Globus pallidus (tissue), 1 donor: ENCODE measurements at regions not wholly inside any gene's neighbourhood (a gene's known extent, or its start where the extent isn't known, plus 50 kb on each side); places are given as distances from the start of the nearest gene placed in this dataset.

Experiments used
- DNase-seq: peaks from one replicate; pipeline ENCODE4 v3.0.0-alpha.2; 2015; ENCODE audit warnings: low spot score

DNA sequence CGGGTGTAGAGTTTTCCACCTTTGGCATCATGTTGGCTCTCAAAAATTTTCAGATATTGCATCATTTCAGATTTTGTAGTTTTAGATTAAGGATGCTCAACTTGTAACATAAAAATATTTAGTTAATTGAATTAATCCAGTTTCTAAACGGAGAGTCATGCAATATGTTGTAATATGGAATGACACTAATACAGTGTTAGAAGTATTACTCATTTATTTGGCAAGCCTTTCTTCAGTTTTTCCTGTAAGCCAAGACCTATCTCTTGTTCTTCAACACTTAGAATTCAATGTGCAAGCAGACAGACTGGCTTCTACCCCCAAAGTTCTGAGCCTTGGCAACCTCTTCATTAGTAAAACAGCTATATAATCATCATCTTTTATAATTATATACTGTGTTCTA, 985.0 kb upstream of the GOT2 start:
- DNase-seq: no peak

DNA sequence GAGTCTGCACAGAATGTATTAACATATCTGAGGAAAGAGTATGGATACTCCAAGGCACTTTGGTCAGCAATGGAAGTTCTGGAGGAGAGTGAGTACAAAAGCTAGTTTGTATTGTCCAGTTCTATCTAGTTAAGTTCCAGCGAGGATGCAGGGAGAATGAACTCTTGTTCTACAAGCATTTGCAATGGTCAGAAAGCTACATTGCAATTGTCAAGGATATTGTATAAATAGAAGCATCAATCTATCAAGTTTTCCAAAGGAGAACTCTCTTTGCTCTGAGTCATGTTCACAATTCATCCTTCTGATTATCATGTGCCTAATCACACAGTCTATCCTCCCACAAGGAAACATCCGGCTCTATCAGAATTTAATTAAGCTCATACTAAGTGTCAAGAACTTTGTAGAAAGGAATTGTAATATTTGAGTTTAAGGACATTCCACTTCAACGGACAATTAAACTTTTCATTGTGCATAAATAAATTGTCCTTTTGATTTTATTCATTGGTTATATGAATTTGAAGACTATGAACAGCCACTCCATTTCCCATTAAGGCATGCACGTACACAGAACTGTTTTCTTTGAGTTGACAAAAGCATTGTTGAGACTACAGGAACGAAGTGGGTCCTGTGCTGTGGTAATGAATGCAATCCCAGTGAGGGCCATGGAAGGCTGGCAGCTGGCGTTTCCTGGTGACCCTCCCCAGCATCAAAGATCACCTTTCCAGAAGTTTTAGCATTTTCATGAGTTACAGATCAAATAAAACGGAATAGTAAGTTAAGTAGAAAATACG, 973.5 kb upstream of the GOT2 start:
- DNase-seq: no peak

- DNase-seq: no peak
Measured at GRCh38 chr16:59701963-59702930, 968.1 kb upstream of the GOT2 start.

- DNase-seq: no peak
Measured at GRCh38 chr16:59699786-59700185, 965.7 kb upstream of the GOT2 start.

GRCh38 chr16:59698346-59699020, 964.4 kb upstream of the GOT2 start:
- no peak for DNase-seq

DNA sequence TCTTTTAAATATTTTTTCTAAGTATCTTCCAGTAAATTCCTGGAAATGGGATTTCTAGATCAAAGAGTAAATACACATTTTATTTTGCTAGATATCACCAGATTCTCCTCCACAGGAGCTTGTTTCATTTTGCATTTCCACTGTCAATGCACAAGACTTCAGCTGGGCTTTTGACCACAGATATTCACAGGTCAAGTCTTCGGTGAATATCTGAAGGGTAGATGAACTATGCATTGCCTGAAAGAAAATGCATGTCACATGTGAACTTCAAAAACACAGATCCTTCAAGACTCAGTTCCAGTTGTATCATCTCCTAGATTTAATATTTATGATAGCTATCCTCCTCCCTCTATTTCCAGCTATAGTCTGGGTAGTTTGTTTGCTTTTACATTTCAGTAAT, 963.6 kb upstream of the GOT2 start:
- DNase-seq: no peak

DNA sequence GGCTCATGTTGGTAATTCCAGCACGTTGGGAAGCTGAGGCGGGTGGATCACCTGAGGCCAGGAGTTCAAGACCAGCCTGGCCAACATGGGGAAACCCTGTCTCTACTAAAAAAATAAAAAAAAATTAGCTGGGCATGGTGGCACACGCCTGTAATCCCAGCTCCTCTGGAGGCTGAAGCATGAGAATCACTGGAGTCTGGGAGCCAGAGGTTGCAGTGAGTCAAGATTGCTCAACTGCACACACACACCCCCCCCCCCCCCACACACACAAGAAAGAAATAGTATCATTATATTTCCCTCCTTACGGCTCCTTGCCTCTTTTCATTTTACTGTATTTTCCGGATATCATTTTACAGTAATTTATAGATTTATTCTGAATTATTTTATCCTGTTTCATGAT, 963.1 kb upstream of the GOT2 start:
- DNase-seq: no peak

DNA sequence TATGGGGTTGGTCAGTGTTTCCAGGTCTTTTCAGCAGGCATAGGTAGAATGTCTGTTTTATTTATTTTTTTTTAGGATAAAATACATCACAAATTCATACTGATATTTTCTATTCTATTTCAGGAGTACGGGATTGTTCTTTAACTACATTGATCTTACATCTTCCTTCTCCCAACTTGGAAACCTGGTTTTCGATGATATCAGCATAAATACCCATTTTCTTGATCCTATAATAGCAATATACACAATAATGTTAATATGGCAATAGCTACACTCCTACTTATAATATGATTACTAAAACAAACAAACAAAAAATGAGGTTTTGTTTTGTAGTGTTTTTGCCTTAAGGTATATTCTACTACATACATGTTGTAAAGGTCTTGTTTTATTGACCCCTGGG, 962.4 kb upstream of the GOT2 start:
- DNase-seq: no peak

DNA sequence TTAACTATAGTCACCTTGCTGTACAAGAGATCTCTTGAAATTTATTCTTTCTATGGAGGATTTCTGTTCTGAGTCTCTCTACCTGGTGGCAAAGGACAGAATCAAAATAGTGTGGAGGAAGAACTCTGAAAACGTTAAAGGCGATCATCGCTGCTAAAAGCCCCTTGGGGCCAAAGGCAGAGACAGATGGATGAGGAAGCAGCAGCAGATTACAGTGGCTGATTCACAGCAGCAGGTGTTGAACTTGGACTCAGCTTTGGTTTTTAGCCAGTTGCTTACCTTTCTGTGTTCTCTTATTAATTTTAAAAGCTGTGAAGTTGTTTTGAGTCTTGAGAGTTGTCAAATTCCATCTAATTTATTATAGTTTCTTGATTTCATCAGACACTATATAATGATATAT, 956.1 kb upstream of the GOT2 start:
- DNase-seq: no peak

GRCh38 chr16:59688006-59688405, 953.9 kb upstream of the GOT2 start:
- DNase-seq: no peak

DNA sequence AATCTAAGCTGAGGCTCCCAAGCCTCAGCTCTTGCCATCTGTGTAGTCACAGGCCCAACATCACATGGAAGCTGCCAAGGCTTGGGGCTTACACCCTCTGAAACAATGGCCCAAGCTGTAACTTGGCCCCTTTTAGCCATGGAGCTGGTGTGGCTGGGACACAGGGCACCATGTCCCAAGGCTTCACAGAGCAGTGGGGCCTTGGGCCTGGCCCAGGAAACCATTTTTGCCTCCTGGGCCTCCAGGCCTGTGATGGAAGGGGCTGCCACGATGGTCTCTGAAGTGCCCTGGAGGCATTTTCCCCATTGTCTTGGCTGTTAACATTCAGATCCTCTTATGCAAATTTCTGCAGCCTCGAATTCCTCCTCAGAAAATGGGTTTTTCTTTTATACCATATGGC, 952.3 kb upstream of the GOT2 start:
- DNase-seq: no peak

DNA sequence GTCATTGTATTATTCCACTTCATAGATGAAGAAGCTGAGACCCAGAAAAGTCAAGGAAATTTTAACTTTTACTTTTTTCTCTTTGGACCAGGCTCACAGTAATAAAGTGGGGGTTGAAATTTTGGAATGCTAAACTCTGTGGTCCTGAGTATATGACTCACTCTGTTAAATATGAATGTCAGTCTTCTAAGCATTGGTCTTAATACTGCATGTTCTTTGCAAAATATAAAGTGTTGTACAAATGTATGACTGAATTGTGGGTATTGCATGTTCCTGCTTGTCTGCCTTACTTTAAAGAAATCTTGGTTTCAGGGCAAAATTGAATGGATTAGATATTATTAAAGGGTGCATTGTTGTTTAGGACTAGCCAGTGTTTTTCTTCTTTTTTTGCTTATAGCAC, 950.8 kb upstream of the GOT2 start:
- no peak for DNase-seq

DNA sequence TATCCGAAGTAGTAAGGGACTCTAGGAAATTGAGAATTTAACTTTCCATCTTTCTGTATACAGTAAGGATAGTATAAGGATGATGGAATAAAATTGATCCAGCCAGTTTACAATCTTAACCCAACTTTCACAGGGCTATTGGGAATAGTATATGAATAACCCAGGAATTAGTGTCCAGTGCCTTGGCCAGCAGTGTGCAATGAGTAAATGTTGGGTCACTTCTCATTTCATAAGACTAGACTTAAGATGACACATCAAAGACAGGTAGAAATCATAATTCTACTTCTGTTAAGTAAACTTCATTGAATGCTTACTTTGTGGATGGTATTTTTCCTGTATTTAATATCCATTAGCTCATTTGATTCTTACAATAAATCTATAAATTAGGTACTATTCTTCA, 949.6 kb upstream of the GOT2 start:
- no peak for DNase-seq

GRCh38 chr16:59665618-59666220, 931.6 kb upstream of the GOT2 start:
- no peak for DNase-seq

- no peak for DNase-seq
Measured at GRCh38 chr16:59658572-59658971, 924.5 kb upstream of the GOT2 start.

- DNase-seq: no peak
Measured at GRCh38 chr16:59655031-59655430, 920.9 kb upstream of the GOT2 start.

- no peak for DNase-seq
Measured at GRCh38 chr16:59654455-59654854, 920.3 kb upstream of the GOT2 start.

GRCh38 chr16:59651662-59652061, 917.5 kb upstream of the GOT2 start:
- no peak for DNase-seq

DNA sequence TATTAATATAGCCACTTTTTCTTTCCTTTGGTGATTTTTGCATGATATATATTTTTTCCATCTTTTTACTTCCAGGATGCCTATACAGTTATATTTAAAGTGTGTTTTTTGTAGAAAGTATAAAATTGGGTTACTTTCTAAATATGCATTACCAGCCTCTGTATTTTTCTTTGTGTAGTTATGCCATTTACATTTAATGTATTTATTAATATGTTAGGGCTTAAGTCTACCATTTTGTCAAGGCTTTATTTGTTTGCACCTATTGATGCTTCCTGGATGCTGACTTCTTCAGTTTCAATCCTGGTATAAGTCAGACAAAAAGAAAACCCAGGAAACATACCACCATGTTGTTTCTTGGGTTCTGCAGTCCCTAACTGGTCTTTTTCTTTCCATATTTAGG, 911.1 kb upstream of the GOT2 start:
- no peak for DNase-seq

DNA sequence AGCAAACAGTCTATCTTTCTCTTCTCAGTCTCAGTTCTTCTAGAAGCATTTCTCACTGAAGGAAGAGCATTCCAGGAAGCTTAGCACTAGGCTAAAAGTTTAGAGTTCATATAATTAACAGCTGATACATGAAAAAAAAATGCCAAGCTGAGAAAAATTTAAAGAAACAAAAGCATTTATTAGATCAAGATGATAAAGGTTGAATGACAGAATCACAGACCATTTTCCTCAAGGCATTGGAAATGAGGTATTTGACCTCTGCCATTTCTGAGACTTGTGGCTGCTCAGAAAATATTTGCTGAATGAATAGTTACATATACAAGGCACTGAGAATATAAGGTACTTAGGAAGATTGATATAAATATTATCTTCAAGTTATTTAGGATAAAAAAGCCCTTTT, 901.6 kb upstream of the GOT2 start:
- no peak for DNase-seq

DNA sequence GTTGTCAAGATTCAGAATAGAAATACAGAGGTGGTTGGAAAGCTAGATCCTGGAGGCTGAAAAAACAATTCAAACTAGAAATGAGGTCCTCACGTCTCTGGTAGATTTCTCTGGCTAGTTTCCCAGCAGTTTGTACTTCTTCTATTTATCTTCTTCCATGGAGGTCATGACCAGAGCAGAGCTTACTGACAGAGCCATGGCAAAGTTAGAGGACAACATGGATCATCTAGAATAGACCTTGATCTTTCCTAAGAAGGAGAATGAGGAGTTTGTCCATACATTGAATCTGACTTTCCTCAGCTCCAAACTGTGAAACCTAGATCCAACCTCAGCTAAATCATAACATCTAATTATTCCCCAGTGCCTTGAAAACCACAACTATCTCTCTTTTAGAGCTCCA, 900.8 kb upstream of the GOT2 start:
- no peak for DNase-seq

- DNase-seq: no peak
Measured at GRCh38 chr16:59634004-59634579, 900.0 kb upstream of the GOT2 start.
